ENCODE measurements at regions not wholly inside any gene's neighbourhood (a gene's known extent, or its start where the extent isn't known, plus 50 kb on each side); places are given as distances from the start of the nearest gene placed in this dataset.

- H3K36me3 ChIP-seq = no peaks in the 10 kb centered on the region
- H3K4me3 ChIP-seq (ENCODE audit: low read depth, low read length) = no peak overlapping the region
- no peaks in the 10 kb centered on the region for H3K27me3 ChIP-seq
- peaks cover 4% of the 10 kb centered on the region; the same call in 1 of the 2 replicates for H3K4me1 ChIP-seq
- TF ChIP-seq CTCF (IDR thresholded peaks at IDR 0.05; ENCODE audit: low read depth, low read length) = no peak
- no peak for DNase-seq
- no peaks in the 10 kb centered on the region for H3K9me3 ChIP-seq
Measured at GRCh38 chr17:33977729-33978514, 277.2 kb upstream of the CCL2 start.

- no peak for TF ChIP-seq CTCF (IDR thresholded peaks at IDR 0.05; ENCODE audit: low read depth, low read length)
- no peaks in the 10 kb centered on the region for H3K36me3 ChIP-seq
- H3K9me3 ChIP-seq = no peaks in the 10 kb centered on the region
- H3K27me3 ChIP-seq = no peaks in the 10 kb centered on the region
- H3K4me3 ChIP-seq (ENCODE audit: low read depth, low read length) = no peak overlapping the region
- H3K4me1 ChIP-seq = peaks cover 4% of the 10 kb centered on the region; the same call in 1 of the 2 replicates
- DNase-seq = no peak
Measured at GRCh38 chr17:33978889-33979288, 276.2 kb upstream of the CCL2 start.

- DNase-seq = no peak
- H3K4me1 ChIP-seq = peaks cover 4% of the 10 kb centered on the region; the same call in 1 of the 2 replicates
- TF ChIP-seq CTCF (IDR thresholded peaks at IDR 0.05; ENCODE audit: low read depth, low read length) = no peak
- H3K36me3 ChIP-seq = no peaks in the 10 kb centered on the region
- no peaks in the 10 kb centered on the region for H3K27me3 ChIP-seq
- H3K4me3 ChIP-seq (ENCODE audit: low read depth, low read length) = no peak overlapping the region
- no peaks in the 10 kb centered on the region for H3K9me3 ChIP-seq
Measured at GRCh38 chr17:33980193-33980592, 274.9 kb upstream of the CCL2 start.

- TF ChIP-seq CTCF (IDR thresholded peaks at IDR 0.05; ENCODE audit: low read depth, low read length) = no peak
- Histone ChIP-seq H3K4me3 (ENCODE audit: low read depth, low read length) (no peak overlapping the region), H3K27me3 (no peaks in the 10 kb centered on the region), H3K36me3 (no peaks in the 10 kb centered on the region), H3K9me3 (no peaks in the 10 kb centered on the region), H3K4me1 (no peaks in the 10 kb centered on the region; the same call in 1 of the 2 replicates)
- DNase-seq = peak; percentile 55
Measured at GRCh38 chr17:33981711-33982601, 273.1 kb upstream of the CCL2 start.

GRCh38 chr17:33982909-33983308 lies 272.2 kb upstream of the CCL2 start:
- Histone ChIP-seq H3K4me3 (ENCODE audit: low read depth, low read length) (no peak overlapping the region), H3K27me3 (no peaks in the 10 kb centered on the region), H3K9me3 (no peaks in the 10 kb centered on the region), H3K4me1 (no peaks in the 10 kb centered on the region; the same call in 1 of the 2 replicates), H3K36me3 (no peaks in the 10 kb centered on the region)
- TF ChIP-seq CTCF (IDR thresholded peaks at IDR 0.05; ENCODE audit: low read depth, low read length) = no peak
- no peak for DNase-seq
